ENCODE measurements at regions not wholly inside any gene's neighbourhood (a gene's known extent, or its start where the extent isn't known, plus 50 kb on each side); places are given as distances from the start of the nearest gene placed in this dataset.

GRCh38 chr13:109497917-109498316 lies 288.5 kb downstream of the IRS2 start:
- no peak overlapping the region for H3K4me3 ChIP-seq (ENCODE audit: low read depth, low read length)
- DNase-seq (ENCODE audit: low read depth), result no peak
- no peak for TF ChIP-seq CTCF (conservative IDR thresholded peaks at IDR 0.05; ENCODE audit: low read depth, low read length)

GRCh38 chr13:109496216-109496615 lies 290.2 kb downstream of the IRS2 start:
- no peak overlapping the region for H3K4me3 ChIP-seq (ENCODE audit: low read depth, low read length)
- TF ChIP-seq CTCF (conservative IDR thresholded peaks at IDR 0.05; ENCODE audit: low read depth, low read length), result no peak

DNA sequence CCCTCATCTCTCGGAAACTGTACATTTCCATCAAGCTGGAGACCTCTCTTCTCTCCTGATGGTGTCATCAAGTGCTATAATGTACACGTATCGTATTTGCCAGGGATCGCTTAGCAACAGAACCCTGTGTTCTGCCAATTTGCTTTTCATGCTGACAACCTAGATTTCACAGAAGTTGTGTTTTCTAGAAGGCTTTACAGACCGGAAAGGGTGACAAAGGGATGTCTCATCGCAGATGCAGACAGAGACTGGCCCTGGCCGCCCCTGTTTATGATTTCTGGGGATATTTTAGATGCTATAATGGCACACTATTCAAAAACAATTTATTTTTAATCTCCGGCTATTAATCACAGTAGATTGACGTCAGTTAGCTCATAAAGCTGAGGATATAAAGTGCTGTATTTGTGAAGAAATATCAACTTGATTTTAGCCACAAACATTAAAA lies 291.4 kb downstream of the IRS2 start:
- no peak for TF ChIP-seq CTCF (conservative IDR thresholded peaks at IDR 0.05; ENCODE audit: low read depth, low read length)
- peak; percentile 77 for DNase-seq (ENCODE audit: low read depth)
- H3K4me3 ChIP-seq (ENCODE audit: low read depth, low read length), result no peak overlapping the region

More at GRCh38 chr13:109496216-109496615, 290.2 kb downstream of the IRS2 start:
- no peak for DNase-seq (ENCODE audit: low read depth)

- TF ChIP-seq CTCF (conservative IDR thresholded peaks at IDR 0.05; ENCODE audit: low read depth, low read length), result no peak
- H3K4me3 ChIP-seq (ENCODE audit: low read depth, low read length), result no peak overlapping the region
- no peak for DNase-seq (ENCODE audit: low read depth)
Observed at GRCh38 chr13:109485136-109485794, 301.1 kb downstream of the IRS2 start.

GRCh38 chr13:109483284-109483683 lies 303.1 kb downstream of the IRS2 start:
- DNase-seq (ENCODE audit: low read depth), result no peak
- H3K4me3 ChIP-seq (ENCODE audit: low read depth, low read length), result no peak overlapping the region
- TF ChIP-seq CTCF (conservative IDR thresholded peaks at IDR 0.05; ENCODE audit: low read depth, low read length), result peak; percentile 12

DNA sequence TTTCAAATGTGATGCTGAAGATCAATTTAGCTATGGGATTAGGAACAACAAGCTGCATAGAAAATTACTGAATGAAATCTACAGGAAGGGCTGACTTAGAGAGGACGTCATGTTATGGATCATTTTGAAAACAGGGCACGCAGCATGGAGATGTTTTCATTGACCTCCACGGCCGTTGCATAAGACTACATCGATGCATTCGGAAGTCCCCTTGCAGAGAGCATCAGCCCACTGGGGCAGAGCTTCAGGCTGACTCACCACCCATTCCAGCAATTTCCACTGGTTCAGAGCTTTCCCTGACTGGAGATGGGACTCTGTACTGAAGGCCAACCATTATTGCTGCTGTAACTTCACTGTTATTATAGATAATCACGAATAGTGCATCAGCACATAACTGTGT lies 305.3 kb downstream of the IRS2 start:
- H3K4me3 ChIP-seq (ENCODE audit: low read depth, low read length), result no peak overlapping the region
- peak; percentile 97 for DNase-seq (ENCODE audit: low read depth)
- TF ChIP-seq CTCF (conservative IDR thresholded peaks at IDR 0.05; ENCODE audit: low read depth, low read length), result no peak

Data from choroid plexus epithelial cell (primary cell).